C4-2B (cell line): ENCODE measurements at regions not wholly inside any gene's neighbourhood (a gene's known extent, or its start where the extent isn't known, plus 50 kb on each side); places are given as distances from the start of the nearest gene placed in this dataset.

Experiments
- H3K27ac ChIP-seq: fragments of 450-650 bp; 2 replicates; pipeline ENCODE4 v1.5.1; 2017
- CTCF ChIP-seq: fragments of 450-650 bp; conservative IDR thresholded peaks from 2 replicates; pipeline ENCODE4 v1.5.1; 2017; ENCODE audit warnings: mild to moderate bottlenecking
- ZFX ChIP-seq: fragments of 450-650 bp; IDR thresholded peaks from 2 replicates; pipeline ENCODE4 v1.6.1; 2017

- no peak for TF ChIP-seq ZFX
- TF ChIP-seq CTCF, result no peak
- no peak overlapping the region for H3K27ac ChIP-seq
Observed at GRCh38 chr5:117657541-117657940, 1082.9 kb upstream of the SEMA6A start.

GRCh38 chr5:117652958-117653280 is 1078.3 kb upstream of the SEMA6A start:
- TF ChIP-seq ZFX (no peak), CTCF (no peak)
- H3K27ac ChIP-seq, result no peak overlapping the region

- no peak for TF ChIP-seq ZFX
- TF ChIP-seq CTCF, result no peak
Observed at GRCh38 chr5:117652036-117652957, 1077.7 kb upstream of the SEMA6A start.

GRCh38 chr5:117649821-117650220 is 1075.2 kb upstream of the SEMA6A start:
- no peak overlapping the region for H3K27ac ChIP-seq
- TF ChIP-seq ZFX (no peak), CTCF (no peak)

More at GRCh38 chr5:117652036-117652957, 1077.7 kb upstream of the SEMA6A start:
- no peak overlapping the region for H3K27ac ChIP-seq

- no peak for TF ChIP-seq ZFX
- no peak for TF ChIP-seq CTCF
Observed at GRCh38 chr5:117645400-117645799, 1070.8 kb upstream of the SEMA6A start.

GRCh38 chr5:117638581-117638980 is 1064.0 kb upstream of the SEMA6A start:
- no peak overlapping the region for H3K27ac ChIP-seq
- TF ChIP-seq CTCF (no peak), ZFX (no peak)

More at GRCh38 chr5:117645400-117645799, 1070.8 kb upstream of the SEMA6A start:
- no peak overlapping the region for H3K27ac ChIP-seq

- TF ChIP-seq ZFX (no peak), CTCF (no peak)
- H3K27ac ChIP-seq, result no peak overlapping the region
Observed at GRCh38 chr5:117633093-117633492, 1058.5 kb upstream of the SEMA6A start.
